Astrocyte of the cerebellum (primary cell): ENCODE measurements at regions not wholly inside any gene's neighbourhood (a gene's known extent, or its start where the extent isn't known, plus 50 kb on each side); places are given as distances from the start of the nearest gene placed in this dataset.
"Not testable (repeated sequence)": the region's sequence is repeated elsewhere in the genome, so short reads cannot be mapped to it uniquely, and the experiment has no call there.

Experiments
- DNase-seq: peaks from one replicate; pipeline ENCODE4 v3.0.0-alpha.2; 2011; ENCODE audit warnings: low read depth
- H3K4me3 ChIP-seq: 2 replicates; pipeline ENCODE4 v1.5.1; 2011; ENCODE audit warnings: mild to moderate bottlenecking, low read depth, low read length, moderate library complexity
- CTCF ChIP-seq: IDR thresholded peaks from 2 replicates; pipeline ENCODE4 v1.5.1; 2012; ENCODE audit warnings: low read length, low read depth, moderate library complexity, mild to moderate bottlenecking; ENCODE audit errors: missing control alignments
- in situ Hi-C: cut with HindIII; loops from 2 replicates; pipeline ENCODE4 v1.10.0; 2017; ENCODE audit warnings: low sequenced_read_pairs

GRCh38 chr21:14046401-14046800 lies 164.4 kb downstream of the LIPI start:
- no peak for DNase-seq
- TF ChIP-seq CTCF: no peak
- no peak overlapping the region for H3K4me3 ChIP-seq
- in situ Hi-C loops: no loop called here

- TF ChIP-seq CTCF: no peak
- H3K4me3 ChIP-seq: no peak overlapping the region
- DNase-seq: no peak
These were observed 170.4 kb downstream of the LIPI start for GRCh38 chr21:14040386-14040785.

GRCh38 chr21:14028619-14029018 lies 182.1 kb downstream of the LIPI start:
- DNase-seq, H3K4me3 ChIP-seq, in situ Hi-C loops: not testable (repeated sequence)

More at GRCh38 chr21:14040386-14040785, 170.4 kb downstream of the LIPI start:
- in situ Hi-C loops: no loop called here

DNA sequence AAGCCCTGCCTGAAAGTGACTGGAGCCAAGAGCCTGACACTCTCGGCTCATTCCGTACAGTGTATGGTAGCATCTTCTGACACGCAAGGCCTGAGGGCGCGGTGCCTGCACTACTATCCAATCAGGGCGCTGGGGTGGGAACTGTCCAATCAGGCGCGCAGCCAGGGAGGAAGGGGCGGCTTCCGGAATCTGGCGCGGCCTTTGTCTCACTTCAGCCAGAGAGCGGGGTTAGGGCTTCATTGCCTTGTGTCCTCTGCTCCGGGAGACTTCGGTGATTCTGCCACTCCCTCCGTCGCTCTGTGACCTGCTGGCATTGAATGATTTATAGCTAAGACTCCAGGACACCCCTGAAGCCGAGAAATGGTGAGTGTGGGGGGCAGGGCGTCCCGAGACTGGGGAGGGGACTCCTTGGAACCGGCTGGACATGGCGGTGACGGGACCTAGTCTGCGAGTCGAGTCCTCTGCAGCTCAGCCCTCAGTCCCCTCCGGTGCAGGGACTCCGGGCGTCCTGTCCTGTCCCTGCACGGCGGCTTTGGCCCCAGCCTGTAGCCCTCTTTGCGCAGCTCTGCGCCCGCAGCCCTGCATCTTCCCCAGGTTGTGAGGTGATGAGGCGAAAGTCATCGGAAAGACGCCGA lies 183.4 kb downstream of the LIPI start:
- peak; percentile 74 for DNase-seq
- peak overlapping the region; percentile 64 for H3K4me3 ChIP-seq
- in situ Hi-C loops: not testable (repeated sequence)

DNA sequence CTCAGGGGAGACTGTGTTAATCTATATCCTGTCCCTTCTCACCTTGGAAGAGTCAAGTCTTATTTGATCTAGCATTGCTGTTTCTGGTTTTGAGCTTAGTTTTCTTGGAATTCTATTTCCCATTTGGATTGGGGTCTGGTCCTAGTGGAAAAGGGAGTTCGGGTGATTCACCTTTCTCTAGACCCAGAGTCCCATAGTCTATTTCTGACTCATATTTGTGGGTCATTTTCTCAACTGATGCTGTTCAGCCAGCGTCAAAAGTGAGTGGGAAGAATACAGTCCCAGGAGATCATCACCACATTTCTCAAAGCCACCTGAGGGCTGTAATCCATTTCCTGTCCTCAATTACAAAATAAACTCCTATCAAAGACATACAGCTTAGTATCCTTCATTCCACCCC lies 190.6 kb downstream of the LIPI start:
- DNase-seq, in situ Hi-C loops, H3K4me3 ChIP-seq: not testable (repeated sequence)

DNA sequence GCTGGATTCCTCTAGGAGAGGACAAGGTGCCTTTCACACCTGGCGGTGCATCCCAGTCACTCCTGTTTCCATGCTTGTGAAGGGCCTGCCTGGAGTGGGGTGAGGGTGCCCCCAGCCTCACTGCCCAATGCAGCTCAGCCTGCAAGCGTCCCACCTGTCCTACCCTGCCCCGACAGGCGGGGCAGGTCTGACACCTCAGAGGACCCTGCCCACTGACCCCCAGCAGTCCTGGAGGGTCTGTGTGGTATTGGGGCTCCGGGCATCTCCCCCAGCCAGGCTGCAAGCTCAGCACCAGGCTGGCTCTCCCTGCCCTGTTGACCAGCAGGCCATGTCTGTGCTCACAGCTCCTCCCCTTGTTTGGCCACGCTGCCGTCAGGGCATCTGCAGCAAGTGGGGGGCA lies 194.9 kb downstream of the LIPI start:
- DNase-seq, H3K4me3 ChIP-seq, in situ Hi-C loops: not testable (repeated sequence)

DNA sequence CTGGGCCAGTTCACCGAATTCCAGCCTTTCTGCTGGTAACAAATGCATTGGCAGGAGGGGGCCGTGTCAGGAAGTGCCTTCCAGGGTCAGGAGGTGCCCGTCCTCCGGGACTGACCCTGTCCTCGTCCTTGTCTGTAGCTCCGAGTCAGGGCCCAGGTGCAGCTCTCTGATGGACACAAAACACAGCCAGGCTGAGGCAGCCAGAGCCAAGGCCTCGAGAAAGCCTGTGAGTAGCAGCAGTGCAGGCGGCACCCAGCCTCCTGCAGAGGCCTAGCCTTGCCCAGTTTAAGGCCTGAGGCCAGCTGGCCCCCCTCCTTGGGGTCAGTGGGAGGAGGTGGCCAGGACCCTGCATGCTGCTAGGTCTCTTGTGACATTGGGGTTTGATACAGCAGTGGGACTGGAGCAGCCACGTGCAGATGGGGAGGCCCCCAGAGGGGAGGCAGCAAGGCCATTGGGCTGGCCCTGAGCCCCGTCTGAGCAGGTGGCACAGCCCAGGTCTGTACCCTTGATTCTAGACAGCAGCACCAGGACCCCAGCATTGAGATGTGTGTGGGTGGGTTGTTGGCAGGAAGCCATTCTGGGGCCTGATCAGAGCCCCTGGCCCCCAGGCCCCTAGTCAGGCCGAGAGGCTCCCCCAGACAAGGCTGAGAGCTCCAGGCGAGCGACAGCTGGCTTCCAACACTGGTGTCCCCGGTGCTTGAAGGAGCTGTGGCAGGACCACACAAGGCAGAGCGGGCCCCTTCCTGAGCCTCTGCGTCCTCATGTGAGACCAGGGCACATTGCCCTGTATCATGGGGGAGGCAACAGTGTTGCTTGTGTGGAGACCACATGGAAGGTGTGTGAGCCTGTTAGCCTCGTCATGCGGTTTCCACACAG lies 196.9 kb downstream of the LIPI start:
- DNase-seq, in situ Hi-C loops, H3K4me3 ChIP-seq: not testable (repeated sequence)

- no peak overlapping the region for H3K4me3 ChIP-seq
- in situ Hi-C loops: no loop called here
- DNase-seq: no peak
- TF ChIP-seq CTCF: no peak
These were observed 197.6 kb downstream of the LIPI start for GRCh38 chr21:14013056-14013603.

GRCh38 chr21:14012409-14012808 lies 198.3 kb downstream of the LIPI start:
- no peak overlapping the region for H3K4me3 ChIP-seq
- in situ Hi-C loops: no loop called here

DNA sequence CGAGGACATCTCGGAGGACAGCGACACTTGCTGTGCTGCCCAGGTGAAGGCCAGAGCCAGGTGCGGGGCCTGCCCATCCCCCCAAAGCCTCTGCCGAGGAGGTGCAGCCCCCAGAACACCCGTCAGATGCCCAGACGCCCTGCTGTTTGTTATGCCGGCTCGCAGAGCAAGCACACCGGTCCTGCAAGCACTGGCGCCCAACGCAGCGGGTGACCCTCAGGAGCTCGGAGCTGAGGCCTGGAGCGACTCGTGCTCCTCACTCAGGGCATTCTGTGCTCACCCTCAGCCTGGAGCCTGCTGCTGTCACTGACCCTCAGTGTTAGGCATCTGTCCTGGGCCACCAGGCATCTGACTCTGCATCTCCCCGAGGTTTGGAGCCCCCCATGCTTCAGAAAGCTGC lies 199.0 kb downstream of the LIPI start:
- DNase-seq, H3K4me3 ChIP-seq, in situ Hi-C loops: not testable (repeated sequence)

More at GRCh38 chr21:14012409-14012808, 198.3 kb downstream of the LIPI start:
- TF ChIP-seq CTCF: no peak
- no peak for DNase-seq

DNA sequence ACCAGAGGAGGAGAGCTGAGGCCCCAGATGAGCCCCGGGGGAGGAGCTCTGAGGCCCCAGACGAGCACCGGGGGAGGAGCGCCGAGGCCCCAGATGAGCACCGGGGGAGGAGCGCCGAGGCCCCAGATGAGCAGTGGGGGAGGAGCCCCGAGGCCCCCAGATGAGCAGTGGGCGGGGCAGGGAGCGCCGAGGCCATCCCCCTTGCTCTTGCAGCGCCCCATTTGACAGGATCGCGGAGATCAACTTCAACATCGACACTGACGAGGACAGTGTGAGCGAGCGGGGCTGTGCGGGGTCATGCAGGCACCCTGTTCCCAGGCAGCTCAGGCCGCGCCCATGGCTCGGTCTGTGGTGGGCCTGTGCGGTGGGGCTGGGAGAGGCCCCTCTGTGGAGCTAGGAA lies 199.6 kb downstream of the LIPI start:
- in situ Hi-C loops, DNase-seq, H3K4me3 ChIP-seq: not testable (repeated sequence)
